Esophagus mucosa (tissue), 1 donor: ENCODE measurements at regions not wholly inside any gene's neighbourhood (a gene's known extent, or its start where the extent isn't known, plus 50 kb on each side); places are given as distances from the start of the nearest gene placed in this dataset.

ENCODE experiments used
- ATAC-seq: fragments of 200-7000 bp; cut with Tn5 transposase; one replicate; pipeline ENCODE4 v1.9.1; 2020
- donor health status: DM: yes; HTN: yes; CAD: no.

DNA sequence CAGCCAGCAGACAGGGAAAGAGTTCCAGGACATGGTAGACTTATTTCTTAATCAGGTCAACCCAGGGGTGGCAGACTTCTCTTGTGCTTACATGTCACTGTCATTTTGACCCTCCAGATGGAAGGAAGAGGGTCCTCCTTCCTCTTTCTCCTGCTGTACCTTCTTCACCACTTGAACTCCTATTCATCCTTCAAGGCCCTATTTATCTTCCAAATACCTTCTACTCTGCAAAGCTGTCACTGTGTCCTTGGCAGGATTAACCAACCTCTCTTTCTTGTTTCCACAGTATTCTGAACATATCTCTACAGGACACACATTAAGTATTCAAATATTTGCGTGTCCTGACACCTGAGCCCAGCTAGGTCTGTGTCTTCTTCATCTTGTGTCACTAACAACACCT, 163.1 kb downstream of the DICER1 start:
- no peak for ATAC-seq

DNA sequence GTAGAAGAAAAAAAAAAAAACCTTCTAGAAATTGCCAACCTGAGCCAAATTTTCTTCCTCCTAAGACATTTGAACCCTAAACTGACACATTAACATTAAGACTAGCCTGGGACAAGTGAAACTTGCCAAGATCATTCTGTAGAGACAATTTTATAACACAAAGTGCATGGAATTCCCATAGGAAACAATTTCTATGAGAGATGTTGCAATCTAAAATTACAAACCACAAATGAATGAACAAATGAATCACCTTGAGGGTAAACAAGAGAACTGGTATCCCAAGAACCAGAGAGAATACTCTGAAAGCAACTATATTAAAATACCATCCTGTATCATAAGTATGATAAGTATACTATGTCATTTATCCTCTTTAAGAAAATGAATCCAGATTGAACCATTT, 165.3 kb downstream of the DICER1 start:
- ATAC-seq, result no peak

DNA sequence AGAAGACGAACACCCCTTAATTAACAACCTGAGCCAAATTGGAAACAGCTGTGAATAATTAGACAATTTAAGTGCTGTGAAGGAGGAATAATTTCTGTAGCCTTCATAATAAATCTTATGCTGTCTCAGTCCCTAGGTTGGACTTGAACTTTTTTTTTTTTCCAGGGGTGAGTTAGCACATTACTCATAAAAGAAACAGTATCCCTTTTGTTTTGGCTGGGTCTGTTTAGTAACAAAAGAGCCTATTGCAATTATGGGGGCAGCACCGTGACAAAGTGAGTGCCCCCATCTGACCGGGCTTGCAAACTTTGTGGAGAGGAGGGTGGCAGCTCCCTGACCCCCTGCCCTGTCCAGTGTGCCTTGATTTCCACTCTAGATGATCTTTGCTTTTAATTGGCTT, 167.4 kb downstream of the DICER1 start:
- no peak for ATAC-seq

GRCh38 chr14:94989417-94989816, 167.9 kb downstream of the DICER1 start:
- ATAC-seq, result no peak

- no peak for ATAC-seq
These were observed 169.9 kb downstream of the DICER1 start for GRCh38 chr14:94987409-94987808.

DNA sequence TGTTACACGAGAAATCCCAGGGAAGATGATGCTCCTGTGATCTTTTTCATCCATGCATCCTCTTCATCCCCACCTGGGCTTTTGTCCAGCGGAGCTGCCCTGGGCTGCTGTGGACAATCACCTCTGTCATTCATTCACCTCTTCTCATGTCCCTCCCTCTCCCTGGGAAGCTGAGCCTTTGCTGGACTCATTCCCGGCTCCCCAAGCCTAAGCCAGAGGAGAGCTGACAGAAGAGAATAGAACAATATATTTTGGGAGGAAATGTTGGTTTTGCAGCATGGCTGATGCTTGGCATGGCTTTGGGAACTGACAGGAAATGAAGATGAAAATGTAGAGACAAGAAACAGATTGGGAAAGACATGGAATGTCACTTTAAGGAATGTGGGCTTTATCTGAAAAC, 177.4 kb downstream of the DICER1 start:
- no peak for ATAC-seq

DNA sequence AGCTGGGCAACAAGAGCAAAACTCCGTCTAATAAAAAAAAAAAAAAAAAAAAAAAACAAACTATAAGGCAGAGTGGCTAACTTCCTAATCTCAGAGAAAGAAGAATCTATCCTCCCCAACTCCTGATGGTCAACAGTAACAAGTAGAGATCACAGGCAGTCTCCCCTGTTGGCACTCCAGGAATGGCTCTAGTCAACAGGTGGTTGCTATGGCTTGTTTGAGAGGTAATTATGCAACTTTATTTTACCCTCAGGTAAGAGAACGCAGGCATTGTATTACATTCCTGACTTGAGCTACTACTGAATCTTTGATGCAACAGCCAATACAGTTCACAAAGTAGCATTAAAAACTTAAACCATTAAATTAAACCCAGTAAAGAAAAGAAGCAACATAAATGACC, 180.3 kb downstream of the DICER1 start:
- no peak for ATAC-seq

DNA sequence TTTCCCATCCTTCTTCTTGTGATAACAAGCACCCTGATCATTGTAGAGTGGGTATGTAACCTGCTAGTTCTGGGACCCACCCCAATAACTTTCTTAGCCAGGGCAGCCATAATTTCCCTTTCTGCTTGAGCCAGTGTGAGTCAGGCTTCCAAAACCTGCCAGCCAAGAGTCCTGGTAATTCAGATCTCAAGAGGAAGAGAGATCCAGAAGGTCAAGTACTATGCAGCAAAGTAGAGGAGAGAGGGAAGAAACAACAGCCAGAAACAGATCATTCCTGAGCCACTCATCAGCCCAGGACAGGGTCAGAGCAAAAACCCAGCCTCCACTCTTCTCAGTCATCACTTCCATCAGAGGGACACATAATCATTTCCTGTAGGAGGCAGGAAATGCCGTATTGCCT, 182.0 kb downstream of the DICER1 start:
- ATAC-seq, result no peak

GRCh38 chr14:94974893-94975292, 182.4 kb downstream of the DICER1 start:
- peak; percentile 68 for ATAC-seq

DNA sequence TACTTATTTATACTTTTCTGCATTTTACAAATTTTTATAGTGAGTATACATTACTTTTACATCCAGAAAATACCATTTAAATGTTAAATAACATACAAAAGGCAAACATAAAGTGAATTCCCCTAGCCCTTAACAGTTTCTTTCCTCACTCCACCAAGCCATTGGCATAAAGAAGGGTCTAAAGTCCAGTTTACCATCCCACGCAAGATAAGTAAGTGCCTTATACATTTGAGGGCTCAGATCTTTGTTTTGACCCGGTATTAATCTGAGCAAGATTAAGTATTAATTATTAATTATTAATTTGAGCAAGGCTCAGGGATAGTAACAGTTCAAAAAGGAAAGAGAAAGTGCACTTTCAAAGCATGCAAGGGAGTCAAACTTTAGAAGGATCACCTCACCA, 182.9 kb downstream of the DICER1 start:
- no peak for ATAC-seq

DNA sequence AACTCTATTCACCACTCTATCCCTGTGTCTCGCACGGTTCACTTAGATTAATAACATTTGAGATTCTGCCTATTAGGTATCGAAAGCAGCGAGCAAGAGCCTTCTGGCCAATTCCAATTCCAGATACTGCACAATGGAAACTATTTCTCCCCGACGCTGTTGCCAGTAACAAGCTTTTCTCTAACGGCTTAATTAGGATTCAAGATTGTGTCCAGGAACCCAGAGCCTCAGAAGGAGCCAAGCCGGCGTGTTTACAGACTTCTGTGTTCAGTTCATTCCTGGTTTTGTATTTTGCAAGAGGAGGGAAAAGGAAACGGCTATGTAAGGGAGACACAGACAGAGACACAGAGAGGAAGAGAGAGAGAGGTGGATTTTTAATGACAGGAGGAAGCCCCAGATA, 185.6 kb downstream of the DICER1 start:
- no peak for ATAC-seq

DNA sequence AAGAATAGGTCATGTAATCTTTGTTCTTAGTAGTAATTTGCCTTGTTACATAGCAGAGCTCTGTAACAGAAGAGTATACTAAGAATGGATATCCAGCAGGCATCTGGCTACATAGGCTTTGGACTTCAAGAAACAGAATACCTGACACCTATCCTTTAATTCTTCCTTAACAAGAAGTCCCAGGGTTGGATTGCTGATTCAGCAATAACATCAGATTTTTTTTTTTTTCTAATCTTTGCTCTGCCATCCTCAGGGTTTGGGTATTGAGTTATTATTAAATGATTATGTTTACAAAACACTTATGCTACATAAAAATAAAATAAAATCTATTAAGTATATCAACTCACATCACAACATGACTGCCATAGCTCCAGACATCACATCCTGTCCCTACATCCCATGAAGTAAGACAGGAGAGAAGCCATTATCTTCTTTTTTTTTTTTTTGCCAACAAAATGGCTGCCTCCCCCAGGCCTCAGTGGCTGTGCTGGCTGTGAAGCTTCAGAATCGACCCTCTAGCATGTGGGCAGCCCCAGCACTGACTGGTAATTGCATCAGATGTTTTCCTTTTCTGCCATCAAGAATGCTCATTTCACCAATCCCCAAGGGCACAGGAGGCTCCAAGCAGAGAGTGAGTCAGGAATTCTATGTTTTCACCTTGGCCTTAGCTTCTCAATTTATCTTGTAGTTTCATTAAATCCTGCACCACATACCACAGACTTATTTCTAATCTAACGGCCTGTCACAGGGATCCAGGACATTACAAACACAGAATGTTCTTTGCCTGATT, 186.2 kb downstream of the DICER1 start:
- no peak for ATAC-seq

DNA sequence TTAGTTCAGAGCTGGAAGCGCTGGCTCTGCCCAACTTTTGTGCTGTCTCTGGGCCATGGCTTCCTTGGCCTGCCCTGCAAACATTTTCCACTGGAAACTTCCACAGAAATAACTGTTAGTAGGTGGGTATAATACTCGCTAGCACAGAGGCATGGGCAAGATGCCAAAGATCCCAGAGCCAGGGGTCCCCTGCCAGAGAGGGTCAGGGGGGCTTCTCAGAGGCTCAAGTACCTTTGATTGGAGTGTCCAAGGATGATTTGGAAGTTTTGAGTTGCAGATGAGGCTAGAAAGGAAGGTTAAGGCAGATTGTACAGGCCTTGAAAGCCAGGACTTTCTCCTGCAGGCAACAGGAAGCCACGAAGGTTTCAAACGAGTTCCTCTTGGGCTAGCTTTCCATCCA, 187.6 kb downstream of the DICER1 start:
- ATAC-seq, result no peak

GRCh38 chr14:94966868-94967267, 190.5 kb downstream of the DICER1 start:
- no peak for ATAC-seq

GRCh38 chr14:94966344-94966743, 191.0 kb downstream of the DICER1 start:
- no peak for ATAC-seq

GRCh38 chr14:94965551-94966313, 191.6 kb downstream of the DICER1 start:
- ATAC-seq, result no peak

GRCh38 chr14:94964931-94965330, 192.4 kb downstream of the DICER1 start:
- no peak for ATAC-seq

DNA sequence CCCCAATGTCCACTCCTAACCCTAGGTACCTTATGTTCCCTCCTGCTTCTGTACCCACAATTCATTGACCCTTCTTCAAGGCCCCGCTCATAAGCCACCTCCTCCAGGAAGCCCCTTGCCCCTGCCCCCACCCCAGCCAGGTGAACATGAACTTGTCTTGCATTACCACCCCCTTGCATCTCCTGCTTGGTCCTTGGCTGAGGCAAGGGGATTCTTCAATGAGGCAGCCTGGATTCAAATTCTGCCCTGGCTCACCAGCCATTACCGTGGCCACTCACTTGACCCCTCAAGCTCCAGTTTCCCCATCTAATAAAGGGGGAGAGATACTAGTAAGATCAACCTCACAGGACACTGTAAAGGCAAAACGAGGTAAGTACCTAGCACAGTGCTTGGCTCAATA, 193.1 kb downstream of the DICER1 start:
- no peak for ATAC-seq

DNA sequence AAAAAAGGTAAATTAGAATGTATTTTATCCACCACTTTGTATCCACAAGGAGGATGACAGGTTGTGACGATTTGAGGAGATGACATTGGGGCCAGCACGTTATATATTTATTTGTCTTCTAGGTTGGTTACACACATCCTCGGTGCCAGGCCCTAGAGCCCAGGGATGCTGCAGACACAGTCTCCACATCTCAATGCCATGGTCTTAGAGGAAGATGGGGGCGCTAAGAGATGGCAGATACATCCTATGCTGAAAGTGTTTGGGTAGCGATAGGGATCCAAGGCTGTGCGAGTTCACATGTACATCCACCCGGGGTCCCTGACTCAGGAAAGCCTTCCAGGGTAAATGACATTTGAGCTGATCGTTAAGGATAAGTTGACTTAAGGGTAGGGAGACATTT, 193.1 kb upstream of the GSC start:
- ATAC-seq, result no peak

- no peak for ATAC-seq
These were observed 192.3 kb upstream of the GSC start for GRCh38 chr14:94962166-94962575.

- no peak for ATAC-seq
These were observed 191.7 kb upstream of the GSC start for GRCh38 chr14:94961386-94962165.

DNA sequence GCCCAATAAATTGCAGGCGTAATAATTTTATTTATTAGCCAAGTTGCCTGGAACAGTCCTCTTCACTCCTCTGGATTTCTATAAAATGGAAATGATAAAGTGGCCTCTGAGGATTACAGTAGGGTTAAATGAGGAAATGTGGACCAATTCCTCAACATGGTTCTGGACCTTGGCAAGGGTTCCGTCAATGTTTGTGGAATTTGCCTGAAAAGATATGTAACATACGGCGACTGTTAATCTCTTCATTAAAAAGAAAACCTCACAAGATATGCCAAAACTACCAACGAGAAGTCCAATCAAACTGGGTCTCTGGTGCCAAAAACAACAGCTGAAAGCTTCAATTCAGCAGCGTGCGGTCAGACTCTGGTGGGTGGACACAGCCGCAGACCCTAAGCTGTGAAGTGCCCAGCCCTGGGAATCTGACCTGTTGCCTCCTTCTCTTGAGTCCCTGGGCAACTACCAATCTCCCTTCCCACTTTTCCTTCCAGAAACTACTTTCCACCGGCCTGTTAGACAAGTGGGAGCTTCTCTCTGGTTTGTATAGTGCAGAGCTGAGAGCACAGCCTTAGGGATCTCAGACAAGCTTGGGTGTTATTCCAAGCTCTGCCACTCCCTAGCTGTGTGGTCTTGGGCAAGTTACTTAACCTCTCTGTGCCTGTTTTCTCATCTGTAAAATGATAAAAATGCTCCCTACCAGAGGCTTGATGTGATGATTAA, 190.5 kb upstream of the GSC start:
- ATAC-seq, result no peak
